ENCODE measurements at regions not wholly inside any gene's neighbourhood (a gene's known extent, or its start where the extent isn't known, plus 50 kb on each side); places are given as distances from the start of the nearest gene placed in this dataset.

DNA sequence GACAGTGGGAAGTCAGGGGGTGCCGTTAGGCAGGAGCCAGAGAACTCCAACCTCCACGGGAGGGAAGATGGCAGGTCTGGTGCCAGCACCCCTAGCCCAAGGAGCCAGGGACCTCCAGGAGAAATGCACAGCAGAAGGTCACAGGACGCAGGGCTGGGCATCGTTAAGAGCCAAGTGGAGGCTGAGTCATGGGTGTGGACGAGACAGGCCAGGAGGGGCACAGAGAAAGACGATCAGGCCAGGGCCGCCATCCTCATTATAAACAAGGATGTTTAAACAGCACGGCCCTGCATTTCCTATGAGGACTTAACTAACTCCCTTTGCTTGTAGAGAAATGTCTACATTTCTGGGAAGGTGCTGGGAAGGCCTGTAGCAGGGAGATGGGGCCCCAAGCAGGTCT is 77.9 kb upstream of the FZD10 start:
- TF ChIP-seq GATA3 (IDR thresholded peaks at IDR 0.05; ENCODE audit: low read depth, low read length) (no peak), GATA2 (IDR thresholded peaks at IDR 0.05; ENCODE audit: low read depth, low read length) (no peak)

All from SH-SY5Y (cell line).